GM19023 (cell line): ENCODE measurements at regions not wholly inside any gene's neighbourhood (a gene's known extent, or its start where the extent isn't known, plus 50 kb on each side); places are given as distances from the start of the nearest gene placed in this dataset.

Experiments
- ATAC-seq: cut with Tn5 transposase; IDR thresholded peaks from one replicate; pipeline ENCODE4 v1.9.1; 2021; ENCODE audit warnings: mild to moderate bottlenecking, moderate library complexity; ENCODE audit not compliant: unreplicated experiment

- ATAC-seq = no peak
These were observed 123.3 kb downstream of the RFLNA start for GRCh38 chr12:124418156-124418555.

- ATAC-seq = no peak
These were observed 121.9 kb downstream of the RFLNA start for GRCh38 chr12:124416516-124417395.

- no peak for ATAC-seq
These were observed 120.2 kb downstream of the RFLNA start for GRCh38 chr12:124415064-124415463.

- ATAC-seq = no peak
These were observed 119.0 kb downstream of the RFLNA start for GRCh38 chr12:124413915-124414314.

DNA sequence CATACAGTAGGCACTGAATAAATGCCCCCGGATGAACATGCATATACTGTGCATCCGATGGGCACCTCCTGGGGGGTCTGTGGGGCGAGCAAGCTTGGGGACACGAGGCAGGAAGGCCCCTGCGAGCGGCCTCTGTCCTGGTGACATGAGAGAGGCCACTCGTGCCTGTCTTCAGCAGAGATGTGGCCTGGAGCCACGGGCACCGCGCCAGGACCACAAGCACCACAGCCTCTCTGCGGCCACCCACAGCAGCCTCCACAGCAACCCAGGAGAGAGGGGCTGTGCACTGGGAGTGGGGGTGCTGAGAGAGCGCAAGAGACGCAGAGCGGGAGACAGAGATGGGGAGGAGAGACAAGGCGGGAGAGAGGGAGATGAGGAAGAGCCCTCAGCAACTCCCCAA, 118.5 kb downstream of the RFLNA start:
- ATAC-seq = no peak

- no peak for ATAC-seq
These were observed 117.7 kb downstream of the RFLNA start for GRCh38 chr12:124412646-124413015.

DNA sequence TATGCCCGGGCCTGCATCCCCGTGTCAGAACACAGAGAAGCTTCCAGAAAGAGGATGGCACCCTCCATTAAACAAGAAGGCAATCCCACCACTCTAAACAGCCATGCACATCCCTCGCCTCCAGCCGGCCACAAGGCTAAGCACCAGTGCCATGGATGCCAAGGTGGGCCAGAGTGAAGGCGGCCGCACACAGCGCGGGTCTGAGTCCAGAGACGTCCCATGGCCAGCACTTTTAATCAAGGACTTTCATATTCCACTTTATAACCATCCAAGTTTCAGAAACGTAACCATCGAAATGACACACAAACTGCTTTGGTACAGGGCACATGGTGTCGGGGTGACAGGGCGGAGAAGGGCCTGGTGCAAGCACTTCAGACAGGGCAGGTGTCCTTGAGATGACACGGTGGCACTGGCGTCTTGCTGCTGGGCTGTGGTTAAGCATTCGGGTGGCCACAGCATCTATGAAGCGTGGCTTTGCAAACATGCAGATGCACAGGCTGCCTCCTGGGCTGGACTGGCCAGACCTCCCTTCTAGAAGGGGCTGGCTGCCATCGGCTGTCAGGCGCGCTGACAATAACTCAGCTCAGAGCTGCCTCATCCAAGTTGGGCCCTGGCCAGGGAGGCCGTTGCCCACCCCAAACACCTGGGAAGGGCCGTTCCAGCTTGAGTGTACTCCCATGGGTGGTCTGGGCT, 117.2 kb downstream of the RFLNA start:
- no peak for ATAC-seq

DNA sequence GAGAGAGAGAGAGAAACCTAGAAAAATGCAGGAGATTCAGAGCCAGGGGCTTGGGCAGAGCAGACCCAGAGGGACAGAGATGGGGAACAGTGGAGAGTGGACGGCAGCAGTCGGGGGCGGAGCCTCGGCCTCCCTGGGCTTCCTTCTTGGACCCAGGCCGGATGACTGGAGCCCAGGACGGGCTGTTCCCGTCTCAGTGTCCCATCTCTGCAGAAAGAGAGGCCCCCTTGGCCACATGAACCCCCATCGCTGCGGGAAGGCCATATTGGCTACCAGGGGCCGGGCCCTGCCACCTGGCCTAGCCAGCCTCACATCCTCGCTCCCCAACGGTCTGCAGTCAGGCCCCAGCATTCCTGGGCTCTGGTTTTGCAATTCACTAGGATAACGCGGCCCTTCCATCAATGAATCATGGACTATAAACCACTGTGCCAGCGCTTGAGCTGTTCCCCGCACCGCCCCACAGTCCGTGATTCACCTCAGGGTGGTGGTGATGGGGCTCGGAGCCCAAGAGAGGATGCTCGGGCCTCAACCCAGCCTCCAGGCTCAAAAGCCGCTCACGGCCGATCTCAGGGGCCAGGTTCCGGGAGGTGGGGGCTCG, 116.5 kb downstream of the RFLNA start:
- no peak for ATAC-seq

- ATAC-seq = no peak
These were observed 115.7 kb downstream of the RFLNA start for GRCh38 chr12:124410354-124411175.

- no peak for ATAC-seq
These were observed 114.1 kb downstream of the RFLNA start for GRCh38 chr12:124408822-124409517.

- ATAC-seq = no peak
These were observed 112.2 kb downstream of the RFLNA start for GRCh38 chr12:124407074-124407473.

DNA sequence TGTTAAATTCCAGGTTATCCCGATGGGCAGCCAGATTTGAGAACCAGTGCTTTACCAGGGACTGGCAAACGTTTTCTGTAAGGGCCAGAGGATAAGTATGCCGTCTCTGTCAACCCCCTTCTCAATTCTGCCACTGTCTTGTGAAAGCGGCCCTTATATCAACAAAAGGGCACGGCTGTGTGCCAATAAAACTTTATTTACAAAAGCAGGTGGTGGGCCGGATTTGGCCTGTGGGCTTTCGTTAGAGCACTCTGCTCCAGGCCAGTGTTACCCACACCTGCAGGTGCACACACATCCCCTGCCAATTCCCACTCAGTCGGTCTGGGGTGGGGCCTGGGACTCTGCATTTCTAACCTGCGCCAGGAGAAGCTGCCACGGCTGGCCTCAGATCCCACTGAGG, 111.2 kb downstream of the RFLNA start:
- ATAC-seq = no peak

GRCh38 chr12:124405592-124405991, 110.7 kb downstream of the RFLNA start:
- no peak for ATAC-seq

GRCh38 chr12:124405151-124405550, 110.3 kb downstream of the RFLNA start:
- no peak for ATAC-seq

GRCh38 chr12:124404162-124404784, 109.4 kb downstream of the RFLNA start:
- ATAC-seq = no peak

- ATAC-seq = no peak
These were observed 108.4 kb downstream of the RFLNA start for GRCh38 chr12:124403273-124403672.

DNA sequence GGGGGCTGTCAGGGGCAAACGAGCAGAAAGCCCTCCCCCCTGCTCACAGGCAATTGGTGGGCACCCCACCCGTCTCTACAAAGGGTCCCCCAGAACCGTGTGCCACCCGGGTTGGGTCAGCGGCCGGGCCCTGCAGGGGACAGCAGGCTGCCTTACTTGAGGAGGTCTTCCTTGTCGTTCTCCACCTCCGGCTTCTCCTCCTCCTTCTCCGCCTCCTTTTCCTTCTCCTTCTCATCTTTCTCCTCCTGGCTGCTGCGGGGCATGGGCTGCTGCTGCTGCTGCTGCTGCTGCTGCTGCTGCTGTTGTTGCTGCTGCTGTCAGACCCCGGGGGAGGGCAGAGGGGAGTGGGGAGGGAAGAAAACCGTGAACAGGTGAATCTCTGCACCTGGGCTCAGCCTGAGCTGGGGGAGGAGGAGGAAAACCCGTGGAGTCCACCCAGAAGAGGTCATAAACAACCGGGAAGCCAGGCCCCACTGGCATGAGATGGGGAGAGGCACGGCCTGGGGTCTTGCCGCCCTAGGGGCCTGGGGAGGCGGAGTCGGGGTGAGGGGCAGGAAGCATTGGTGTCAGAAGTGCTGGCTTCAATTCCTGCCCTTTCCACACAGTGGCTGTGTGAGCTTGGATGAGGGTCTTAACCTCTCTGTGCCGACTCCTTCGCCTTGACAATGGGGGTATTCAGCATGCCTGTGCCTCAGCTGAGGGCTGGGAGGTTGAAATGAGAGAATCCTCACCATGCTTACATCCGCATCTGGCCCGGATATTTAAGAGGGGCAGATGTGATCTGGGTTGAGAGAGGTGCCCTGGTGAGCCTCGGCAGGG, 107.6 kb downstream of the RFLNA start:
- ATAC-seq = no peak

- ATAC-seq = no peak
These were observed 106.9 kb downstream of the RFLNA start for GRCh38 chr12:124401704-124402221.

DNA sequence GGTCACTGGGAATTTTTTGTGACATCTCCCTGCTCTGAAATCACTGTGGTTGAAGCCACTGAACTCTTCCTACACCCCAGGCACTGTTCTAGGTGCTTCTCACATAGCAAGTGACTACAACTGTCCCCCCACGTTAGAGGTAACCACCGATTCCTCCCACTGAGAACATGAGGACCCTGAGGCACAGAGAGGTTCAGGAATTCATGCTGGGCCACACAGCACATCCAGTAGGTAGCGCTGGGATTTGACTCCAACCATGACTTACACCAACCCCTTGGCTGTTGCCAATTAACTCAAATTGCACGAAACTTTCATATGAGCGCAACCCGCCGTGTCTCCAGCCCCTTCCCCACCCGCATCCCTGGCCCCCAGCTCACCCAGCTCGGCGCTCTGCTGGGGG, 105.2 kb downstream of the RFLNA start:
- ATAC-seq = no peak
